Glomerular visceral epithelial cell (primary cell): ENCODE measurements at regions not wholly inside any gene's neighbourhood (a gene's known extent, or its start where the extent isn't known, plus 50 kb on each side); places are given as distances from the start of the nearest gene placed in this dataset.

Experiments
- DNase-seq: peaks from one replicate; pipeline ENCODE4 v3.0.0-alpha.2; 2016; ENCODE audit errors: extremely low spot score

- no peak for DNase-seq
Measured at GRCh38 chr5:125004009-125004408, 257.6 kb upstream of the ZNF608 start.

- no peak for DNase-seq
Measured at GRCh38 chr5:125005266-125005665, 258.8 kb upstream of the ZNF608 start.

- no peak for DNase-seq
Measured at GRCh38 chr5:125006011-125006685, 259.7 kb upstream of the ZNF608 start.

GRCh38 chr5:125010356-125010755, 263.9 kb upstream of the ZNF608 start:
- DNase-seq = no peak

- DNase-seq = no peak
Measured at GRCh38 chr5:125011014-125011413, 264.6 kb upstream of the ZNF608 start.

GRCh38 chr5:125011419-125011818, 265.0 kb upstream of the ZNF608 start:
- no peak for DNase-seq

GRCh38 chr5:125011947-125012346, 265.5 kb upstream of the ZNF608 start:
- no peak for DNase-seq

GRCh38 chr5:125012727-125013451, 266.4 kb upstream of the ZNF608 start:
- peak; percentile 21 for DNase-seq

GRCh38 chr5:125014202-125014601, 267.8 kb upstream of the ZNF608 start:
- no peak for DNase-seq

- no peak for DNase-seq
Measured at GRCh38 chr5:125017796-125018195, 271.4 kb upstream of the ZNF608 start.

- peak; percentile 47 for DNase-seq
Measured at GRCh38 chr5:125023673-125024072, 277.2 kb upstream of the ZNF608 start.

GRCh38 chr5:125026867-125027731, 280.7 kb upstream of the ZNF608 start:
- no peak for DNase-seq

GRCh38 chr5:125032286-125032685, 285.8 kb upstream of the ZNF608 start:
- no peak for DNase-seq

- no peak for DNase-seq
Measured at GRCh38 chr5:125033602-125034001, 287.2 kb upstream of the ZNF608 start.

- no peak for DNase-seq
Measured at GRCh38 chr5:125034331-125034730, 287.9 kb upstream of the ZNF608 start.

- DNase-seq = no peak
Measured at GRCh38 chr5:125036494-125036893, 290.1 kb upstream of the ZNF608 start.

- no peak for DNase-seq
Measured at GRCh38 chr5:125037020-125037419, 290.6 kb upstream of the ZNF608 start.

- DNase-seq = no peak
Measured at GRCh38 chr5:125037530-125037929, 291.1 kb upstream of the ZNF608 start.

- no peak for DNase-seq
Measured at GRCh38 chr5:125038477-125038876, 292.0 kb upstream of the ZNF608 start.

- no peak for DNase-seq
Measured at GRCh38 chr5:125041798-125042197, 295.4 kb upstream of the ZNF608 start.

- peak; percentile 43 for DNase-seq
Measured at GRCh38 chr5:125042261-125042890, 295.9 kb upstream of the ZNF608 start.

- peak; percentile 97 for DNase-seq
Measured at GRCh38 chr5:125043781-125044391, 297.4 kb upstream of the ZNF608 start.
